ENCODE measurements at regions not wholly inside any gene's neighbourhood (a gene's known extent, or its start where the extent isn't known, plus 50 kb on each side); places are given as distances from the start of the nearest gene placed in this dataset.

DNA sequence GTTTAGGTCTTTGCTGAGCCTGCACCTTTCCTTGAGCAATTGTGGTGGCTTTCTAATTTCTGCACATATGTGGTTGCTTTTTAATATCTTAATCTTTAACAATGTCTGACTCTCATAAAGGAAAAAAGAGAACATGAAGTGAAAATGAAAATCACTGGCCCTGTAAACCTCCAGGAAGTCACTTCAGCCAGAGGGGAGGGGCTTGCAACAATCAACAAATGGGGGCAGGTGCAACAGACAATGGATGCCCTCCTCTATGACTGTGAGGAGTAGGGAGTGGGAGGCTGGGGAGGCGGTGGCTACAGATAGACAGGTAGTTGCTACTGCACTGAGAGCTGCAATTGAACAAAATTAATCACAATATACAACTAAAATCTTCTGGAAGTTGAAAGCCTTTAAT lies 1377.4 kb downstream of the XPNPEP1 start:
- TF ChIP-seq, protein P1, sequence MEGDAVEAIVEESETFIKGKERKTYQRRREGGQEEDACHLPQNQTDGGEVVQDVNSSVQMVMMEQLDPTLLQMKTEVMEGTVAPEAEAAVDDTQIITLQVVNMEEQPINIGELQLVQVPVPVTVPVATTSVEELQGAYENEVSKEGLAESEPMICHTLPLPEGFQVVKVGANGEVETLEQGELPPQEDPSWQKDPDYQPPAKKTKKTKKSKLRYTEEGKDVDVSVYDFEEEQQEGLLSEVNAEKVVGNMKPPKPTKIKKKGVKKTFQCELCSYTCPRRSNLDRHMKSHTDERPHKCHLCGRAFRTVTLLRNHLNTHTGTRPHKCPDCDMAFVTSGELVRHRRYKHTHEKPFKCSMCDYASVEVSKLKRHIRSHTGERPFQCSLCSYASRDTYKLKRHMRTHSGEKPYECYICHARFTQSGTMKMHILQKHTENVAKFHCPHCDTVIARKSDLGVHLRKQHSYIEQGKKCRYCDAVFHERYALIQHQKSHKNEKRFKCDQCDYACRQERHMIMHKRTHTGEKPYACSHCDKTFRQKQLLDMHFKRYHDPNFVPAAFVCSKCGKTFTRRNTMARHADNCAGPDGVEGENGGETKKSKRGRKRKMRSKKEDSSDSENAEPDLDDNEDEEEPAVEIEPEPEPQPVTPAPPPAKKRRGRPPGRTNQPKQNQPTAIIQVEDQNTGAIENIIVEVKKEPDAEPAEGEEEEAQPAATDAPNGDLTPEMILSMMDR (conservative IDR thresholded peaks at IDR 0.05; ENCODE audit: low read length), result no peak
- no peak for TF ChIP-seq EZH2phosphoT487 (IDR thresholded peaks at IDR 0.05; ENCODE audit: borderline replicate concordance)

Measured in Loucy (cell line).